ENCODE measurements at regions not wholly inside any gene's neighbourhood (a gene's known extent, or its start where the extent isn't known, plus 50 kb on each side); places are given as distances from the start of the nearest gene placed in this dataset.

DNA sequence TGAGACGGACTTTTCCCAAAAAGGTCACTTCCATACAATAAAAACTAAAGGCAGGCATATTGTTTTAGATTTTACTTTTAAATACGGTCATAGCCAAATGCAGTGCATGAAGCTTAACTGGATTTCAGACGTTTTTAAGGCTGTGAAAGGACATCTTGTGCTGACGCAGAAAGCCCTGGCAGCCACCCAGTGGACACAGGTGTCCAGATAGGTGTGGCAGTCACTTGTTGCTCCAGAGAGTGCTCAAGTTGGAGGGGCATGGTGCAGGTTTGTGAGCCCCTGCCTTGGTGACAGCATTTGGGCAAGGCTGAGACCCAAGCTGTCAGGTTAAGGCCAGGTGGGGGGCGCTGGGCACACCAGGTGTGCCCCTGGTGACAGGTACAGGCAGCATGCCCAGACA is 135.8 kb upstream of the TBL1X start (continued):
- TF ChIP-seq, protein P1, sequence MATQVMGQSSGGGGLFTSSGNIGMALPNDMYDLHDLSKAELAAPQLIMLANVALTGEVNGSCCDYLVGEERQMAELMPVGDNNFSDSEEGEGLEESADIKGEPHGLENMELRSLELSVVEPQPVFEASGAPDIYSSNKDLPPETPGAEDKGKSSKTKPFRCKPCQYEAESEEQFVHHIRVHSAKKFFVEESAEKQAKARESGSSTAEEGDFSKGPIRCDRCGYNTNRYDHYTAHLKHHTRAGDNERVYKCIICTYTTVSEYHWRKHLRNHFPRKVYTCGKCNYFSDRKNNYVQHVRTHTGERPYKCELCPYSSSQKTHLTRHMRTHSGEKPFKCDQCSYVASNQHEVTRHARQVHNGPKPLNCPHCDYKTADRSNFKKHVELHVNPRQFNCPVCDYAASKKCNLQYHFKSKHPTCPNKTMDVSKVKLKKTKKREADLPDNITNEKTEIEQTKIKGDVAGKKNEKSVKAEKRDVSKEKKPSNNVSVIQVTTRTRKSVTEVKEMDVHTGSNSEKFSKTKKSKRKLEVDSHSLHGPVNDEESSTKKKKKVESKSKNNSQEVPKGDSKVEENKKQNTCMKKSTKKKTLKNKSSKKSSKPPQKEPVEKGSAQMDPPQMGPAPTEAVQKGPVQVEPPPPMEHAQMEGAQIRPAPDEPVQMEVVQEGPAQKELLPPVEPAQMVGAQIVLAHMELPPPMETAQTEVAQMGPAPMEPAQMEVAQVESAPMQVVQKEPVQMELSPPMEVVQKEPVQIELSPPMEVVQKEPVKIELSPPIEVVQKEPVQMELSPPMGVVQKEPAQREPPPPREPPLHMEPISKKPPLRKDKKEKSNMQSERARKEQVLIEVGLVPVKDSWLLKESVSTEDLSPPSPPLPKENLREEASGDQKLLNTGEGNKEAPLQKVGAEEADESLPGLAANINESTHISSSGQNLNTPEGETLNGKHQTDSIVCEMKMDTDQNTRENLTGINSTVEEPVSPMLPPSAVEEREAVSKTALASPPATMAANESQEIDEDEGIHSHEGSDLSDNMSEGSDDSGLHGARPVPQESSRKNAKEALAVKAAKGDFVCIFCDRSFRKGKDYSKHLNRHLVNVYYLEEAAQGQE (IDR thresholded peaks at IDR 0.05; ENCODE audit: low read depth, low read length), result no peak
- TF ChIP-seq PAX8 (IDR thresholded peaks at IDR 0.05) (no peak), SUPT20H (IDR thresholded peaks at IDR 0.05; ENCODE audit: borderline replicate concordance, control insufficient read depth, low read depth, low read length) (no peak), NR2C1 (IDR thresholded peaks at IDR 0.05) (no peak), ZNF207 (IDR thresholded peaks at IDR 0.05; ENCODE audit: borderline replicate concordance) (no peak), CEBPB (IDR thresholded peaks at IDR 0.05; ENCODE audit: borderline replicate concordance in 1 of 2, low read depth in 2 of 2, low read length in 2 of 2) (no peak), IKZF2 (IDR thresholded peaks at IDR 0.05) (no peak)
- TF ChIP-seq, protein P2, sequence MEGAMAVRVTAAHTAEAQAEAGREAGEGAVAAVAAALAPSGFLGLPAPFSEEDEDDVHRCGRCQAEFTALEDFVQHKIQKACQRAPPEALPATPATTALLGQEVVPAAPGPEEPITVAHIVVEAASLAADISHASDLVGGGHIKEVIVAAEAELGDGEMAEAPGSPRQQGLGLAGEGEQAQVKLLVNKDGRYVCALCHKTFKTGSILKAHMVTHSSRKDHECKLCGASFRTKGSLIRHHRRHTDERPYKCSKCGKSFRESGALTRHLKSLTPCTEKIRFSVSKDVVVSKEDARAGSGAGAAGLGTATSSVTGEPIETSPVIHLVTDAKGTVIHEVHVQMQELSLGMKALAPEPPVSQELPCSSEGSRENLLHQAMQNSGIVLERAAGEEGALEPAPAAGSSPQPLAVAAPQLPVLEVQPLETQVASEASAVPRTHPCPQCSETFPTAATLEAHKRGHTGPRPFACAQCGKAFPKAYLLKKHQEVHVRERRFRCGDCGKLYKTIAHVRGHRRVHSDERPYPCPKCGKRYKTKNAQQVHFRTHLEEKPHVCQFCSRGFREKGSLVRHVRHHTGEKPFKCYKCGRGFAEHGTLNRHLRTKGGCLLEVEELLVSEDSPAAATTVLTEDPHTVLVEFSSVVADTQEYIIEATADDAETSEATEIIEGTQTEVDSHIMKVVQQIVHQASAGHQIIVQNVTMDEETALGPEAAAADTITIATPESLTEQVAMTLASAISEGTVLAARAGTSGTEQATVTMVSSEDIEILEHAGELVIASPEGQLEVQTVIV (IDR thresholded peaks at IDR 0.05; ENCODE audit: borderline replicate concordance, partially characterized antibody), result no peak
- TF ChIP-seq, protein P3, sequence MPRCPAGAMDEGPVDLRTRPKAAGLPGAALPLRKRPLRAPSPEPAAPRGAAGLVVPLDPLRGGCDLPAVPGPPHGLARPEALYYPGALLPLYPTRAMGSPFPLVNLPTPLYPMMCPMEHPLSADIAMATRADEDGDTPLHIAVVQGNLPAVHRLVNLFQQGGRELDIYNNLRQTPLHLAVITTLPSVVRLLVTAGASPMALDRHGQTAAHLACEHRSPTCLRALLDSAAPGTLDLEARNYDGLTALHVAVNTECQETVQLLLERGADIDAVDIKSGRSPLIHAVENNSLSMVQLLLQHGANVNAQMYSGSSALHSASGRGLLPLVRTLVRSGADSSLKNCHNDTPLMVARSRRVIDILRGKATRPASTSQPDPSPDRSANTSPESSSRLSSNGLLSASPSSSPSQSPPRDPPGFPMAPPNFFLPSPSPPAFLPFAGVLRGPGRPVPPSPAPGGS (IDR thresholded peaks at IDR 0.05; ENCODE audit: borderline replicate concordance, insufficient read depth, low read depth, low read length, poor library complexity, severe bottlenecking), result no peak

Data from GM12878 (cell line).